Testis (tissue), 2 donors: ENCODE measurements at regions not wholly inside any gene's neighbourhood (a gene's known extent, or its start where the extent isn't known, plus 50 kb on each side); places are given as distances from the start of the nearest gene placed in this dataset.

Experiments used
- DNase-seq: peaks from one replicate; pipeline ENCODE4 v3.0.0-alpha.2; 2019
- H3K27ac ChIP-seq, 2 donors: fragments of 200-600 bp; sonication (generic); one replicate each; pipeline ENCODE4 v1.5.1; 2019
- H3K27me3 ChIP-seq: fragments of 200-600 bp; sonication (generic); one replicate; pipeline ENCODE4 v1.5.1; 2019
- H3K36me3 ChIP-seq: fragments of 200-600 bp; sonication (generic); one replicate; pipeline ENCODE4 v1.5.1; 2017; ENCODE audit warnings: low read depth; ENCODE audit errors: missing control alignments
- H3K4me1 ChIP-seq: fragments of 200-600 bp; sonication (generic); one replicate; pipeline ENCODE4 v1.5.1; 2019
- H3K4me3 ChIP-seq, 2 donors: fragments of 200-600 bp; sonication (generic); one replicate each; pipeline ENCODE4 v1.5.1; 2017 to 2019
- H3K9me3 ChIP-seq: fragments of 200-600 bp; sonication (generic); one replicate; pipeline ENCODE4 v1.5.1; 2017
- POLR2A ChIP-seq: fragments of 450-650 bp; IDR thresholded peaks from one replicate; pipeline ENCODE4 v1.6.1; 2017; ENCODE audit warnings: antibody characterized with exemption, mild to moderate bottlenecking, moderate library complexity
- whole genome bisulfite sequencing, 2 donors: methylation state at CpG; one replicate each; pipeline ENCODE4 v1.1.5; 2018; 5-methylcytosine and 5-hydroxymethylcytosine counted together
- intact Hi-C: fragments of 100-400 bp; cut with DNase I; formaldehyde crosslinking; loops from one replicate; pipeline ENCODE4 v1.15.1; 2023; ENCODE audit warnings: low total_unique reads
- TF ChIP-seq, protein P1 (sequence below), 3 experiments: fragments of 450-650 bp in 2 of 3; fragments of 200-600 bp in 1 of 3; sonication (generic) in 1 of 3; IDR thresholded peaks; one replicate each; pipeline ENCODE4 v1.5.1; 2016 to 2019; ENCODE audit warnings: antibody characterized with exemption in 3 of 3, mild to moderate bottlenecking in 2 of 3, moderate library complexity in 1 of 3

DNA sequence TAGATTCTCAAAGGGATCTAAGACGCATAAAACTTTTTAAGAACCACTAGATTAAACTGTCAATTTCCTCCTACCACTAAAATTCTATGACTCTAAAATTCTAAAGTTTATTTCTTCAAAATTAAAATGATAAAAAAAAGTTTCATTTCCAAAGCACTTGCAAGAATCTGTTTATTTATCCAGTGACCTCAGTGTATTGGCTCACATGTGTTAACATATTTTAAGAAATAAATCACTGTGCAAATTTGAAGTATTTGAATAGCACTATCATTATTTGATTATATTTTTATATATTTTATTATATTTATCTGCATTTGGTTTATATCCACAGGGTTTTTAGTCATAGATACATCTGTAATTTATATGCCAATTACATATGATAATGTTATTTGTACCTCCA lies 62.2 kb upstream of the SLC12A2 start:
- H3K27ac ChIP-seq: no peak overlapping the region
- no peaks in the 10 kb centered on the region for H3K36me3 ChIP-seq
- 93% methylated on average over 1 of the region's 1 CpG for WGBS, 2 donors
- H3K4me1 ChIP-seq: no peaks in the 10 kb centered on the region
- no peak for DNase-seq
- TF ChIP-seq, protein P1, sequence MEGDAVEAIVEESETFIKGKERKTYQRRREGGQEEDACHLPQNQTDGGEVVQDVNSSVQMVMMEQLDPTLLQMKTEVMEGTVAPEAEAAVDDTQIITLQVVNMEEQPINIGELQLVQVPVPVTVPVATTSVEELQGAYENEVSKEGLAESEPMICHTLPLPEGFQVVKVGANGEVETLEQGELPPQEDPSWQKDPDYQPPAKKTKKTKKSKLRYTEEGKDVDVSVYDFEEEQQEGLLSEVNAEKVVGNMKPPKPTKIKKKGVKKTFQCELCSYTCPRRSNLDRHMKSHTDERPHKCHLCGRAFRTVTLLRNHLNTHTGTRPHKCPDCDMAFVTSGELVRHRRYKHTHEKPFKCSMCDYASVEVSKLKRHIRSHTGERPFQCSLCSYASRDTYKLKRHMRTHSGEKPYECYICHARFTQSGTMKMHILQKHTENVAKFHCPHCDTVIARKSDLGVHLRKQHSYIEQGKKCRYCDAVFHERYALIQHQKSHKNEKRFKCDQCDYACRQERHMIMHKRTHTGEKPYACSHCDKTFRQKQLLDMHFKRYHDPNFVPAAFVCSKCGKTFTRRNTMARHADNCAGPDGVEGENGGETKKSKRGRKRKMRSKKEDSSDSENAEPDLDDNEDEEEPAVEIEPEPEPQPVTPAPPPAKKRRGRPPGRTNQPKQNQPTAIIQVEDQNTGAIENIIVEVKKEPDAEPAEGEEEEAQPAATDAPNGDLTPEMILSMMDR (IDR thresholded peaks at IDR 0.05): no peak
- TF ChIP-seq POLR2A: no peak
- no peak overlapping the region for H3K4me3 ChIP-seq
- intact Hi-C loops: no loop called here
- H3K9me3 ChIP-seq: no peaks in the 10 kb centered on the region
- H3K27me3 ChIP-seq: no peaks in the 10 kb centered on the region
